ENCODE measurements at regions not wholly inside any gene's neighbourhood (a gene's known extent, or its start where the extent isn't known, plus 50 kb on each side); places are given as distances from the start of the nearest gene placed in this dataset.

DNA sequence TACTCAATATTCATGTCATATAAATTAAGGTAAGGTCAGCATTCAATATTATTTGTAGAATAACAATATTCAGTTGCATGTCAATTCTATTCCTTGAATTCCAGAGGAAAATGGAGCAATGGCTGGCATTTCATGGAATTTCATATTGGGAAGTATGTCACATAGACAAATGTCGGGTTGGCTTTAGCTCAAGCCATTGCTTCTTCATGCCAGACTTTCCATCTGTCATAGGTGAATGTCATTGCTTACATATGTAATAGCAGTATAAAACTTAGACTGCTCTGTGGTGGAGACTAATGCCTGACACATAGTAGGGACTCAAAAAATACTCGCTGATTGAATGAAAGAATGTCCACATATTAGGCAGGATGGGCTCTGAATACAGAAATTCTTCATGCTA is 509.6 kb upstream of the CHORDC1 start:
- no peak for DNase-seq
- Histone ChIP-seq H3K4me1 (ENCODE audit: control extremely low read depth in 1 of 4, control insufficient read depth in 4 of 4, insufficient read depth in 4 of 4, low read length in 3 of 4) (no peaks in the 10 kb centered on the region), H3K4me3 (ENCODE audit: control insufficient read depth in 1 of 7, extremely low read depth in 1 of 7, insufficient read depth in 4 of 7, low read depth in 2 of 7, low read length in 6 of 7) (no peak overlapping the region), H3K27me3 (replicated peaks in 2 of 5; ENCODE audit: control insufficient read depth in 4 of 5, insufficient read depth in 5 of 5, low read length in 4 of 5) (no peaks in the 10 kb centered on the region), H3K27ac (ENCODE audit: insufficient read depth in 1 of 2, low read depth in 1 of 2, low read length in 2 of 2, poor library complexity in 1 of 2, severe bottlenecking in 2 of 2) (no peak overlapping the region), H3K36me3 (ENCODE audit: control insufficient read depth in 4 of 4, insufficient read depth in 4 of 4, low read length in 3 of 4) (no peaks in the 10 kb centered on the region), H3K9me3 (ENCODE audit: control extremely low read depth in 1 of 5, control insufficient read depth in 4 of 5, insufficient read depth in 2 of 5, low read depth in 1 of 5, low read length in 4 of 5) (no peaks in the 10 kb centered on the region)
- POLR2A ChIA-PET: no interaction called here
- CTCF ChIA-PET: no interaction called here
- 100% methylated on average over 2 of the region's 2 CpGs for WGBS (ENCODE audit: insufficient coverage)

DNA sequence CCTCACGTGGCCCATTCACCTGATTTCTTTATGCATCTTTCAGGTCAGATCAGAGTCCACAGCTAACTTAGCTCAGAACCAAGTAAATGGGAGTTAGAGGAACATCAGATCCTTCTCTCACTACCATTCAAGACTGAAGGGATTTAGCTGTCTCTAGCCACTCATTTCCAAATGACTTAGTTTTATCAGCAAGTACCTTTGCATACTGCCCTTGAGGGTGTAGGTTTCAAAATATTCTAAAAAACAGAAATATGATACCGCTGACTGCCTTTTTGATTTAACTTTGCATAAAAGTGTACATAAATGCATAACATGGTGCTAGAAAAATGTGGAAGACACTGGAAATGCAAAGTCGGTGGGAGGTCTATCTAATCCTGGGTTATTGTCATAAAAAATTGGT is 500.6 kb upstream of the CHORDC1 start:
- Histone ChIP-seq H3K27me3 (replicated peaks in 2 of 5; ENCODE audit: control insufficient read depth in 4 of 5, insufficient read depth in 5 of 5, low read length in 4 of 5) (no peaks in the 10 kb centered on the region), H3K4me3 (ENCODE audit: control insufficient read depth in 1 of 7, extremely low read depth in 1 of 7, insufficient read depth in 4 of 7, low read depth in 2 of 7, low read length in 6 of 7) (no peak overlapping the region), H3K36me3 (ENCODE audit: control insufficient read depth in 4 of 4, insufficient read depth in 4 of 4, low read length in 3 of 4) (no peaks in the 10 kb centered on the region), H3K9me3 (ENCODE audit: control extremely low read depth in 1 of 5, control insufficient read depth in 4 of 5, insufficient read depth in 2 of 5, low read depth in 1 of 5, low read length in 4 of 5) (peaks cover 0 to 1% (median 0%) of the 10 kb centered on the region in 5 experiments), H3K4me1 (ENCODE audit: control extremely low read depth in 1 of 4, control insufficient read depth in 4 of 4, insufficient read depth in 4 of 4, low read length in 3 of 4) (no peaks in the 10 kb centered on the region), H3K27ac (ENCODE audit: insufficient read depth in 1 of 2, low read depth in 1 of 2, low read length in 2 of 2, poor library complexity in 1 of 2, severe bottlenecking in 2 of 2) (no peak overlapping the region)
- DNase-seq: no peak
- POLR2A ChIA-PET: no interaction called here
- 86% methylated on average over 1 of the region's 3 CpGs for WGBS (ENCODE audit: insufficient coverage)
- CTCF ChIA-PET: no interaction called here

DNA sequence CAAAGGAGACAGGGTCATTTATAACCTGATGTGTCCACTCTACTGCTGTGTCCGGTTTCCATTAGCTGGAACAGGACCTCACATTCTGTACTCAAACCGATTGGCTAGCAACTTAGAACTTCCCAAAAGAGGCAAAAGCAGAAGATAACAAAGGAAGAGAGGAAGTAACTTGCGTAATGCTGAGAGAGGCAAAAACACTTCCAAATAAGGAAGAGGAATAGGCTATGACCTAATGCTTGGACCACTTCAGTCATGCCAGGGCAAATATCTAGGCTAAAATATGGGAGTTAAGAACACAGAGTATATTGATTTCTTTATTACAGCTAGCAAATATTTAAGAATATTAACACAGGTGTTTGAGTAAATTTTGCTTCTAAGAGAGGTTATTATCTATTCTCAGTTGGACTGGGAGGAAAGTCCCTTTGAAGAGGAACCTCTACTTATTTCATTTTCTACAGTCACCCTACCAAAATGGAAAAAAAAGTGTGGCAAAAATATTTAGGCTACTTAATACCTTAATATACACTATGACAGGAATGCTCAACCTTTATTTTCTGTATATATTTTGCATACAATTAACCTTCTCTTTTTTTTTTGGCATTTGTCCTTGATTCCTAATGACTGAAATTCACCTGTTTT is 499.8 kb upstream of the CHORDC1 start:
- Histone ChIP-seq H3K27ac (ENCODE audit: insufficient read depth in 1 of 2, low read depth in 1 of 2, low read length in 2 of 2, poor library complexity in 1 of 2, severe bottlenecking in 2 of 2) (no peak overlapping the region), H3K27me3 (replicated peaks in 2 of 5; ENCODE audit: control insufficient read depth in 4 of 5, insufficient read depth in 5 of 5, low read length in 4 of 5) (no peaks in the 10 kb centered on the region), H3K4me1 (ENCODE audit: control extremely low read depth in 1 of 4, control insufficient read depth in 4 of 4, insufficient read depth in 4 of 4, low read length in 3 of 4) (no peaks in the 10 kb centered on the region), H3K4me3 (ENCODE audit: control insufficient read depth in 1 of 7, extremely low read depth in 1 of 7, insufficient read depth in 4 of 7, low read depth in 2 of 7, low read length in 6 of 7) (no peak overlapping the region), H3K36me3 (ENCODE audit: control insufficient read depth in 4 of 4, insufficient read depth in 4 of 4, low read length in 3 of 4) (no peaks in the 10 kb centered on the region), H3K9me3 (ENCODE audit: control extremely low read depth in 1 of 5, control insufficient read depth in 4 of 5, insufficient read depth in 2 of 5, low read depth in 1 of 5, low read length in 4 of 5) (peaks cover 0 to 1% (median 0%) of the 10 kb centered on the region in 5 experiments)
- DNase-seq: no peak
- POLR2A ChIA-PET: no interaction called here
- WGBS (ENCODE audit: insufficient coverage): 92% methylated on average over 2 of the region's 3 CpGs
- CTCF ChIA-PET: no interaction called here

DNA sequence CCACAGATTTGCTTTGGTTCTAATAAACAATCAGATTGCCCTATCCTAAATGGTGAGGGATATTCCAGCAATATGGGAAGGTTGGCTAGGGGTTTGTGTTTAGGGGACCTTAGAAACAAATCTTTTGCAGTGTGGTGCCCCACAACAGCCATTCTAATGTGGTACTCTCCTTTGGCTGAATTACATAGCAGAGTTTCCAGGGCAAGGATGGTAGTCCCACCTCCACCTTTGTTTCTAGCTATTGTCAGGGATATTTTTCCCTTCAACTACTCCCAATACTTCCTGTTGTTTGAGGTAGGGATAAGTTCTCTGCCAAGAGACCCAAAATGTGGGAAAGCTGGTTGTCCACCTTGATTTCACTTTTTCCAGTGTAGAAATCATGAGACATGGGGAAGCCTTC is 494.7 kb upstream of the CHORDC1 start:
- Histone ChIP-seq H3K4me1 (ENCODE audit: control extremely low read depth in 1 of 4, control insufficient read depth in 4 of 4, insufficient read depth in 4 of 4, low read length in 3 of 4) (no peaks in the 10 kb centered on the region), H3K27me3 (replicated peaks in 2 of 5; ENCODE audit: control insufficient read depth in 4 of 5, insufficient read depth in 5 of 5, low read length in 4 of 5) (no peaks in the 10 kb centered on the region), H3K27ac (ENCODE audit: insufficient read depth in 1 of 2, low read depth in 1 of 2, low read length in 2 of 2, poor library complexity in 1 of 2, severe bottlenecking in 2 of 2) (no peak overlapping the region), H3K9me3 (ENCODE audit: control extremely low read depth in 1 of 5, control insufficient read depth in 4 of 5, insufficient read depth in 2 of 5, low read depth in 1 of 5, low read length in 4 of 5) (peaks cover 0 to 8% (median 0%) of the 10 kb centered on the region in 5 experiments), H3K4me3 (ENCODE audit: control insufficient read depth in 1 of 7, extremely low read depth in 1 of 7, insufficient read depth in 4 of 7, low read depth in 2 of 7, low read length in 6 of 7) (no peak overlapping the region), H3K36me3 (ENCODE audit: control insufficient read depth in 4 of 4, insufficient read depth in 4 of 4, low read length in 3 of 4) (no peaks in the 10 kb centered on the region)
- CTCF ChIA-PET: no interaction called here
- POLR2A ChIA-PET: no interaction called here
- DNase-seq: no peak

DNA sequence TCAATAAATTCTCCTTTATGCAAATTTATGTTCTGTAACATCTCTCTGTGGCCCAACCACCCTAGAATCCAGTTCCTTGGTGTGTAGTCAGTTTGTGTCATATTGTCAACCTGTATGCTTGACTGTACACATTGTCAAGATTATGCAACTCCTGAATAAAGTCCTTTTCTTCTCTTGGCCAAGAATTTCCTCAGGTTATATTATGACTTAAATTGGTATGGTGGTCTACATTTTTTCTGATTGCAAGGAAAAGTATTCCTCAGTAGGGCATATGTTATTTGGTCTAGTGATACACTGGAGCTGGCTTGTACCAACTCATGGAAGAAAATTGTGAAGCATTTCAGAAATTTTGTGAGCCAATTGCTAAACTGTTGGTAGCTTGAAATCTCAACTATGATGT is 482.8 kb upstream of the CHORDC1 start:
- ChIA-PET CTCF (no interaction called here), POLR2A (no interaction called here)
- Histone ChIP-seq H3K4me3 (ENCODE audit: control insufficient read depth in 1 of 7, extremely low read depth in 1 of 7, insufficient read depth in 4 of 7, low read depth in 2 of 7, low read length in 6 of 7) (no peak overlapping the region), H3K9me3 (ENCODE audit: control extremely low read depth in 1 of 5, control insufficient read depth in 4 of 5, insufficient read depth in 2 of 5, low read depth in 1 of 5, low read length in 4 of 5) (no peaks in the 10 kb centered on the region), H3K4me1 (ENCODE audit: control extremely low read depth in 1 of 4, control insufficient read depth in 4 of 4, insufficient read depth in 4 of 4, low read length in 3 of 4) (no peaks in the 10 kb centered on the region), H3K36me3 (ENCODE audit: control insufficient read depth in 4 of 4, insufficient read depth in 4 of 4, low read length in 3 of 4) (no peaks in the 10 kb centered on the region), H3K27ac (ENCODE audit: insufficient read depth in 1 of 2, low read depth in 1 of 2, low read length in 2 of 2, poor library complexity in 1 of 2, severe bottlenecking in 2 of 2) (no peak overlapping the region), H3K27me3 (replicated peaks in 2 of 5; ENCODE audit: control insufficient read depth in 4 of 5, insufficient read depth in 5 of 5, low read length in 4 of 5) (no peaks in the 10 kb centered on the region)
- no peak for DNase-seq

DNA sequence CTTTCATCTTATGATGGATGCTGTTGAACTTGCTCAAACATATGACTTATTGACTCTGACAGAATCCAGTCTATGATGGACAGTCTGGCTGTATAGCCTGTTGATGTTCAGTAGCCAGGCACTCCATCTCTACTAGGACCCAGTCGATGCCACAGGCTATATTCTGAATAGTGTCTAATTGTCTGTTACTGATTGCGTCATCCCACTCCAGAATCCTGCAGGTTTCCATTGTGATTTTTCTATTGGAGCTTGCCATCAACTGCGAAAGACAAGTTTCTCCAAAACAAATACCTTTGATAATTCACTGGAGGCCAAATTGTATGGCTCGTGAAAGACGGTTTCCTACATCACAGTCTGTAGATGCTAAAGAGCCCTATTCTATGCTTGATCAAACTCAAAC is 481.7 kb upstream of the CHORDC1 start:
- Histone ChIP-seq H3K36me3 (ENCODE audit: control insufficient read depth in 4 of 4, insufficient read depth in 4 of 4, low read length in 3 of 4) (no peaks in the 10 kb centered on the region), H3K27ac (ENCODE audit: insufficient read depth in 1 of 2, low read depth in 1 of 2, low read length in 2 of 2, poor library complexity in 1 of 2, severe bottlenecking in 2 of 2) (no peak overlapping the region), H3K4me1 (ENCODE audit: control extremely low read depth in 1 of 4, control insufficient read depth in 4 of 4, insufficient read depth in 4 of 4, low read length in 3 of 4) (no peaks in the 10 kb centered on the region), H3K9me3 (ENCODE audit: control extremely low read depth in 1 of 5, control insufficient read depth in 4 of 5, insufficient read depth in 2 of 5, low read depth in 1 of 5, low read length in 4 of 5) (no peaks in the 10 kb centered on the region), H3K4me3 (ENCODE audit: control insufficient read depth in 1 of 7, extremely low read depth in 1 of 7, insufficient read depth in 4 of 7, low read depth in 2 of 7, low read length in 6 of 7) (no peak overlapping the region), H3K27me3 (replicated peaks in 2 of 5; ENCODE audit: control insufficient read depth in 4 of 5, insufficient read depth in 5 of 5, low read length in 4 of 5) (no peaks in the 10 kb centered on the region)
- no peak for DNase-seq
- POLR2A ChIA-PET: no interaction called here
- CTCF ChIA-PET: no interaction called here
- 96% methylated on average over 4 of the region's 5 CpGs for WGBS (ENCODE audit: insufficient coverage)

DNA sequence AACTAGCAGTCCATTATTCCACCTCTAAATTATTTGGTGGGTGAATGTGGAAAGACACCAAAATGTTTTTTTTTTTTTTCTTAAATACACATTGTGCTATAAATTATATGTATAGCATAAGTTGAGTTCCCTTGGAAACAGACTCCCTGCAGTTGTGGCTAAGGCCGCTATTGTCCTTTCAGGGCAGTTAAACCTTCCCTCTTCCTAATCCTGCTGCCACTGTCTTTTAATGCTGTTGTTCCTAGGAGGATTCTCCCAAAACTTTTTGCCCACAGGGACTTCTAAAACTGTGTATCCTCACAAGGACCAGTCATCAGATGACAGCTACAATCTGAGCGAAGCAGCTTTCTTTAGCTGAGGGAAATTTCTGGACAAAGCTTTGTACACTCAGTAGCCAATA is 478.9 kb upstream of the CHORDC1 start:
- Histone ChIP-seq H3K4me3 (ENCODE audit: control insufficient read depth in 1 of 7, extremely low read depth in 1 of 7, insufficient read depth in 4 of 7, low read depth in 2 of 7, low read length in 6 of 7) (no peak overlapping the region), H3K27ac (ENCODE audit: insufficient read depth in 1 of 2, low read depth in 1 of 2, low read length in 2 of 2, poor library complexity in 1 of 2, severe bottlenecking in 2 of 2) (no peak overlapping the region), H3K9me3 (ENCODE audit: control extremely low read depth in 1 of 5, control insufficient read depth in 4 of 5, insufficient read depth in 2 of 5, low read depth in 1 of 5, low read length in 4 of 5) (no peaks in the 10 kb centered on the region), H3K27me3 (replicated peaks in 2 of 5; ENCODE audit: control insufficient read depth in 4 of 5, insufficient read depth in 5 of 5, low read length in 4 of 5) (no peaks in the 10 kb centered on the region), H3K4me1 (ENCODE audit: control extremely low read depth in 1 of 4, control insufficient read depth in 4 of 4, insufficient read depth in 4 of 4, low read length in 3 of 4) (no peaks in the 10 kb centered on the region), H3K36me3 (ENCODE audit: control insufficient read depth in 4 of 4, insufficient read depth in 4 of 4, low read length in 3 of 4) (no peaks in the 10 kb centered on the region)
- WGBS (ENCODE audit: insufficient coverage): 83% methylated on average over 1 of the region's 2 CpGs
- ChIA-PET POLR2A (no interaction called here), CTCF (no interaction called here)
- no peak for DNase-seq
